ENCODE measurements at regions not wholly inside any gene's neighbourhood (a gene's known extent, or its start where the extent isn't known, plus 50 kb on each side); places are given as distances from the start of the nearest gene placed in this dataset.

DNA sequence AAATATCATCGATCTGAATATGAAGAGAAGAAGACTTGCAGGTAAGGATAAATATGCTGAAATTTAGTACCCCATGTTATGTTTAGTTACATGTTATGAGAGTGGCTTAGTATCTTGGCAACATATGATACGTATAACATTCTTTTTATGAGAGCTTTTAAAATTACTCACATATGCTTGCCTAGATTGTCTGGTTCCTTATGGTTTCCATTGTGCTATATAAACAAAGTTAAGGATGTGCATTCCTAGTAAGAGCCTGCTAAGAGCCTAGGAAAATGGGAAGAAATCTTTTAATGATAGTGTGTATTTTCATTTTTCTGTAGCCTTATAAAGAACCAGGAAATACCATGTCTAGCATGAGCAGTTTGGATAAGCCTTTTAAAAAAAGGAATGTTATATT lies 112.0 kb upstream of the KCNN2 start:
- TF ChIP-seq, protein P1, sequence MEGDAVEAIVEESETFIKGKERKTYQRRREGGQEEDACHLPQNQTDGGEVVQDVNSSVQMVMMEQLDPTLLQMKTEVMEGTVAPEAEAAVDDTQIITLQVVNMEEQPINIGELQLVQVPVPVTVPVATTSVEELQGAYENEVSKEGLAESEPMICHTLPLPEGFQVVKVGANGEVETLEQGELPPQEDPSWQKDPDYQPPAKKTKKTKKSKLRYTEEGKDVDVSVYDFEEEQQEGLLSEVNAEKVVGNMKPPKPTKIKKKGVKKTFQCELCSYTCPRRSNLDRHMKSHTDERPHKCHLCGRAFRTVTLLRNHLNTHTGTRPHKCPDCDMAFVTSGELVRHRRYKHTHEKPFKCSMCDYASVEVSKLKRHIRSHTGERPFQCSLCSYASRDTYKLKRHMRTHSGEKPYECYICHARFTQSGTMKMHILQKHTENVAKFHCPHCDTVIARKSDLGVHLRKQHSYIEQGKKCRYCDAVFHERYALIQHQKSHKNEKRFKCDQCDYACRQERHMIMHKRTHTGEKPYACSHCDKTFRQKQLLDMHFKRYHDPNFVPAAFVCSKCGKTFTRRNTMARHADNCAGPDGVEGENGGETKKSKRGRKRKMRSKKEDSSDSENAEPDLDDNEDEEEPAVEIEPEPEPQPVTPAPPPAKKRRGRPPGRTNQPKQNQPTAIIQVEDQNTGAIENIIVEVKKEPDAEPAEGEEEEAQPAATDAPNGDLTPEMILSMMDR (IDR thresholded peaks at IDR 0.05; ENCODE audit: low read length), result no peak
- TF ChIP-seq EZH2 (IDR thresholded peaks at IDR 0.05; ENCODE audit: borderline replicate concordance, low read length), result no peak
